Transverse colon (tissue), 4 donors: ENCODE measurements at regions not wholly inside any gene's neighbourhood (a gene's known extent, or its start where the extent isn't known, plus 50 kb on each side); places are given as distances from the start of the nearest gene placed in this dataset.

ENCODE experiments used
- DNase-seq: peaks from one replicate; pipeline ENCODE4 v3.0.0-alpha.2; 2019
- H3K27ac ChIP-seq, 4 donors: fragments of 200-600 bp; sonication (generic); 2 replicates each; pipeline ENCODE4 v1.5.1; 2016 to 2018; ENCODE audit warnings: inconsistent platforms in 4 of 4
- H3K27me3 ChIP-seq: fragments of 200-600 bp; sonication (generic); 2 replicates; pipeline ENCODE4 v1.5.1; 2017; ENCODE audit warnings: inconsistent platforms
- H3K36me3 ChIP-seq, 4 donors: fragments of 200-600 bp; sonication (generic); 2 replicates each; pipeline ENCODE4 v1.5.1; 2017 to 2019; ENCODE audit warnings: inconsistent platforms in 4 of 4
- H3K4me1 ChIP-seq, 4 donors: fragments of 200-600 bp; sonication (generic); 2 replicates each; pipeline ENCODE4 v1.5.1; 2017 to 2020; ENCODE audit warnings: inconsistent platforms in 4 of 4
- H3K4me3 ChIP-seq, 4 donors: fragments of 200-600 bp; sonication (generic); 1 replicate in 1 of 4; 2 replicates in 3 of 4; pipeline versions ENCODE4 v1.5.1 to v1.6.1; 2017 to 2019; ENCODE audit warnings: inconsistent platforms in 4 of 4
- H3K9me3 ChIP-seq, 2 donors: fragments of 200-600 bp; sonication (generic); 2 replicates each; pipeline ENCODE4 v1.5.1; 2017 to 2019; ENCODE audit warnings: inconsistent platforms in 2 of 2
- CTCF ChIP-seq, 5 experiments: fragments of 200-600 bp in 3 of 5; fragments of 450-650 bp in 2 of 5; sonication (generic) in 3 of 5; IDR thresholded peaks; 1 replicate in 2 of 5; 2 replicates in 3 of 5; pipeline ENCODE4 v1.5.1; 2016 to 2017; ENCODE audit warnings: antibody characterized with exemption in 5 of 5, inconsistent platforms in 3 of 5, mild to moderate bottlenecking in 2 of 5, moderate library complexity in 1 of 5
- EP300 ChIP-seq: sonication (generic); formaldehyde crosslinking; IDR thresholded peaks from one replicate; pipeline ENCODE4 v1.6.1; 2017; ENCODE audit warnings: antibody characterized with exemption, low read depth
- POLR2A ChIP-seq: fragments of 450-650 bp; IDR thresholded peaks from one replicate; pipeline ENCODE4 v1.6.1; 2016; ENCODE audit warnings: antibody characterized with exemption, mild to moderate bottlenecking, moderate library complexity
- POLR2AphosphoS5 ChIP-seq, 3 donors: sonication (generic); formaldehyde crosslinking; IDR thresholded peaks; one replicate each; pipeline ENCODE4 v1.6.1; 2016; ENCODE audit warnings: antibody characterized with exemption in 3 of 3
- WGBS, 2 donors: methylation state at CpG; one replicate each; pipeline ENCODE4 v1.1.5; 2018; ENCODE audit warnings: low coverage in 1 of 2; 5-methylcytosine and 5-hydroxymethylcytosine counted together
- in situ Hi-C, 4 donors: fragments of 200-750 bp; cut with MboI; loops; one replicate each; pipeline versions ENCODE4 v1.15.0 to v1.15.1; 2017; ENCODE audit warnings: low sequenced_read_pairs in 3 of 4, low pct_ligation_motif_present in 1 of 4, low pct_unique_long_range_greater_than_20kb in 1 of 4
- intact Hi-C: fragments of 100-400 bp; cut with DNase I; formaldehyde crosslinking; loops from one replicate; pipeline ENCODE4 v1.15.1; 2023; ENCODE audit warnings: low total_unique reads

- no peaks in the 10 kb centered on the region for H3K27me3 ChIP-seq
- TF ChIP-seq POLR2AphosphoS5 (IDR thresholded peaks at IDR 0.05): no peak
- no peak for TF ChIP-seq CTCF (IDR thresholded peaks at IDR 0.05)
- no peak for TF ChIP-seq EP300
- TF ChIP-seq POLR2A: no peak
- intact Hi-C loops (no loop called here), in situ Hi-C loops (no loop called here)
- no peak overlapping the region for H3K27ac ChIP-seq
- 67 to 84% methylated on average over 2 of the region's 2 CpGs for WGBS, 2 donors
- DNase-seq: no peak
- no peaks in the 10 kb centered on the region for H3K9me3 ChIP-seq
- H3K4me1 ChIP-seq: peaks cover 0 to 13% (median 6%) of the 10 kb centered on the region in 4 donors
- H3K4me3 ChIP-seq: no peak overlapping the region
- H3K36me3 ChIP-seq: no peaks in the 10 kb centered on the region
Observed at GRCh38 chr5:34505731-34506130, 150.4 kb upstream of the RAI14 start.

GRCh38 chr5:34507933-34508332 lies 148.2 kb upstream of the RAI14 start:
- Histone ChIP-seq H3K4me3 (no peak overlapping the region), H3K27me3 (no peaks in the 10 kb centered on the region), H3K9me3 (no peaks in the 10 kb centered on the region), H3K4me1 (peaks cover 0 to 28% (median 9%) of the 10 kb centered on the region in 4 donors), H3K27ac (no peak overlapping the region), H3K36me3 (no peaks in the 10 kb centered on the region)
- DNase-seq: no peak
- intact Hi-C loops (no loop called here), in situ Hi-C loops (no loop called here)
- WGBS, 2 donors: 85 to 100% methylated on average over 1 to 2 of the region's 2 CpGs
- TF ChIP-seq POLR2A (no peak), CTCF (IDR thresholded peaks at IDR 0.05) (no peak), EP300 (no peak), POLR2AphosphoS5 (IDR thresholded peaks at IDR 0.05) (no peak)

- in situ Hi-C loops: no loop called here
- TF ChIP-seq POLR2A (no peak), EP300 (no peak), CTCF (IDR thresholded peaks at IDR 0.05) (no peak), POLR2AphosphoS5 (IDR thresholded peaks at IDR 0.05) (no peak)
Observed at GRCh38 chr5:34509392-34509791, 146.7 kb upstream of the RAI14 start.

GRCh38 chr5:34510002-34510401 lies 146.1 kb upstream of the RAI14 start:
- TF ChIP-seq EP300: no peak
- TF ChIP-seq POLR2AphosphoS5 (IDR thresholded peaks at IDR 0.05): no peak
- TF ChIP-seq POLR2A: no peak
- no peak for TF ChIP-seq CTCF (IDR thresholded peaks at IDR 0.05)

More at GRCh38 chr5:34509392-34509791, 146.7 kb upstream of the RAI14 start:
- peaks cover 0 to 18% (median 3%) of the 10 kb centered on the region in 4 donors for H3K4me1 ChIP-seq
- no peak for DNase-seq
- no peak overlapping the region for H3K4me3 ChIP-seq
- H3K36me3 ChIP-seq: no peaks in the 10 kb centered on the region
- intact Hi-C loops: no loop called here
- 72 to 100% methylated on average over 1 to 2 of the region's 2 CpGs for WGBS, 2 donors
- H3K27ac ChIP-seq: no peak overlapping the region
- H3K27me3 ChIP-seq: no peaks in the 10 kb centered on the region
- no peaks in the 10 kb centered on the region for H3K9me3 ChIP-seq

More at GRCh38 chr5:34510002-34510401, 146.1 kb upstream of the RAI14 start:
- in situ Hi-C loops: loop anchor here in 1 of 4 donors (10.0 kb wide), 1 partner anchor 385 kb away; no protein-coding TSS in a partner anchor
- peaks cover 0 to 18% (median 3%) of the 10 kb centered on the region in 4 donors for H3K4me1 ChIP-seq
- no peaks in the 10 kb centered on the region for H3K9me3 ChIP-seq
- intact Hi-C loops: no loop called here
- H3K36me3 ChIP-seq: no peaks in the 10 kb centered on the region
- H3K27me3 ChIP-seq: no peaks in the 10 kb centered on the region
- no peak overlapping the region for H3K4me3 ChIP-seq
- H3K27ac ChIP-seq: no peak overlapping the region
- DNase-seq: no peak
- 61 to 100% methylated on average over 1 to 5 of the region's 5 CpGs for whole genome bisulfite sequencing, 2 donors
